Activated CD4-positive, alpha-beta T cell treated with anti-CD3 and anti-CD28 coated beads, Interleukin-2, Interleukin-6, amounts not matched to agents 100 ng/mL and 50 ng/mL, durations not matched to agents 16 hours and 8 hours (primary cell): ENCODE measurements at regions not wholly inside any gene's neighbourhood (a gene's known extent, or its start where the extent isn't known, plus 50 kb on each side); places are given as distances from the start of the nearest gene placed in this dataset.

Experiments
- DNase-seq: peaks from one replicate; pipeline ENCODE4 v3.0.0-alpha.2; 2020

DNA sequence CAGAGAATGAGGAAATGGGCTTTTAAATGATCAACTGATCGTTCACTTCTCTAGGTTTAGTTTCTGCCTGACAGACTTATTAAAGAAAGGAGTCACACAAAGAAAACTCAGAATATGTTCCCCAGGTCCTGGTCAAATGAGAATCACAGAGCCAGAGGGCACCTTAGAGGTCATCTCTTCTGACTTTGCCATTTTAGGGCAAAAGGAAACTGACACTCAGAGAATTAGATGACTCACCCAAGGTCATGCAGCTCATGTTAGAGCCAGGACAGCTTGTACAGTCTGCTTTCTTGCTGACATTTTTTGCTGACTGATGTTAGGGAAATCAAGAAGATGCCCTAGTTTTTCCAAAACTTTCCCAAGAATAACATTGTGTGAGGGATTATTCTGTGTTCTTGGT lies 312.7 kb upstream of the SP8 start:
- DNase-seq: no peak

DNA sequence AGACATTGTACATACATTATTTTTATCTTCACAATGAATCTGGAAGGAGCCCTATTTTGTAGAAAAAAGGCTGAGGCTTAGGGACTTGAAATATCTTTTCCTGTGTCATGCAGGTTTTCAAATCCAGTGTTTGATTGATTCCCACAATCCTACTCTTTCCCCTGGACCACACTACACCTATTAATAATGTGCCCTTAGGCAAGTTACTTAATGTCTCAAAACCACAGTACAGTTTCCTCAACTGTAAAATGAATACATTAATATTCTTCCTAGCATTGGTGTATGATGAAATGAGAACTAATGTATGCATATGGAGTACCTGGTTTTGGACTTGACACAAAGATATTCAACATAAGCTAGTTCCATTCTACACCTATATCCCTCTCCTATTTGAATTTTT lies 313.3 kb upstream of the SP8 start:
- no peak for DNase-seq

DNA sequence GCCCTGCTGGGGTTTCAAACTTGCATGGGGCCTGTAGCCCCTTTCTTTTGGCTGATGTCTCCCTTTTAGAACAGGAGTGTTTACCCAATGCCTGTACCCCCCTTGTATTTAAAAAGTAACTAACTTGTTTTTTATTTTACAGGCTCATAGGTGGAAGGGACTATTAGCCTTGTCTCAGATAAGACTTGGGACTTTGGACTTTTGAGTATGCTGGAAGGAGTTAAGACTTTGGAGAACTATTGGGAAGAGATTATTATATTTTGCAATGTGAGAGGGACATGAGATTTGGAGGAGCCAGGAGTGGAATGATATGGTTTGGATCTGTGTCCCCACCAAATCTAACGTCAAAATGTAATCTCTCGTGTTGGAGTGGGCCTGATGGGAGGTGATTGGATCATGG lies 314.9 kb upstream of the SP8 start:
- DNase-seq: no peak

DNA sequence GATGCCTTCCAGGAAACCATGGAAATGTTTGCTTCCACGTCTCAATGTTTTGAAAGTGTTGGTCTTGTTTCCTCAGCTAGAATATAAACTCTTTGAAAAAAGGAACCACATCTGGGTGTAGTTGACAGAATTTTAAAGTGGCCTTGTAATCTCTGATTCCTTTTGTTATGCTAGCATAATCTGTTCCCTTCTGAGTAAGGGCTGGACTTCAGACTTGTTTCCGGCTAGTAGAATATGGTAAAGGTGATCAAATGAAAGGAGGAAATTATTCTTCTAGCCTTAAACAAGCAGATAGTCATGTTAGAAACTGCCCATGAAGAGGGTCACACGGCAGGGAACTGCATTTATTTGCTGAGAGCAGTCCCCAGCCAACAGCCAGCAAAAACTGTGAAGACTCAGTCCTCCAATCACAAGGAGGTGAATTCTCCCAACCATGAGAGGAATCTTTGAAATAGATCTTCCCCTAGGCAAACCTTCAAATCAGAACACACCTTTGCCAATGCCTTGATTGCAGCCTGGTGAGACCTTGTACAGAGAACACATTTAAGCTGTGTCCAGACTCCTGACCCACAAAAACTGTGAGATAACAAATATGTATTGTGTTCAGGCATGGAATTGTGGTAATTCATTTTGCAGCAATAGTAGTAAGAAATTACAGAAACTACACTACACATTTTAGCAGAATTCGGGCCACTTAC lies 316.9 kb upstream of the SP8 start:
- DNase-seq: no peak

DNA sequence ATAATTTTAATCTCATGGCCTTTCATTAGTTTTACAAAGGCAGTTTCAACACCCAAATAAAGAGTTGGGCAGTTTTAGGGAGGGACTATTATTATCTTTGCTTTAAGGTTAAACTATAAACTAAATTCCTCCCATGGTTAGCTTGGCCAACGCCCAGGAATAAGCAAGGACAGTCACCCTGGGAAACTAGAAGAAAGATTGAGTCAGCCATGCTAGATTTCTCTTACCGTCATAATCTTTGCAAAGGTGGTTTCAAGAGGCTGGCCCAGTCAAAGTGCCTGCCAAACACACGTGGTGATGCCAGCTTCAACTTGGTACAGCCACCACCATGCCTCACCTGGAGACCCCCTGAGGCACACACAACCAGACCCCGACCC lies 317.4 kb upstream of the SP8 start:
- DNase-seq: no peak

DNA sequence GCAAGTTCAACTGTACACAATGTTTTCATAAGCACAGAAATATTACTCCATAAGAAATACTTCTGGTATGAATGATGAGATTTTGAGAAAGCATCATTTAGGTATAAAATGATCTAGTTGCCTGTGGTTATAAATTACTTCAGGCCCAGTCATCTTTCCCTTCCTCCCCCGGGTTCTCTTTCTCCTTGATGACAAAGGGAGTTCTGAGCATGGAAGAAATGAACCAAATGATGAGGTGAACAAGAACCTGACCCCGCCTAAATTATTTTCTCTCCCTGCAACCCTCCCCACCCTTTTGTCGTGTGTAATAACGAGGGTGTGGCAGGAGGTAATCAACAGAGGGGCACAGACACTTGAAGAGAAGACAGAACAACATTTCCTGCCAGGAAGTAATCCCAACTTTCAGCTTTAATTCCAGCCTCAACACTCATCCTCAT lies 319.6 kb upstream of the SP8 start:
- DNase-seq: no peak

DNA sequence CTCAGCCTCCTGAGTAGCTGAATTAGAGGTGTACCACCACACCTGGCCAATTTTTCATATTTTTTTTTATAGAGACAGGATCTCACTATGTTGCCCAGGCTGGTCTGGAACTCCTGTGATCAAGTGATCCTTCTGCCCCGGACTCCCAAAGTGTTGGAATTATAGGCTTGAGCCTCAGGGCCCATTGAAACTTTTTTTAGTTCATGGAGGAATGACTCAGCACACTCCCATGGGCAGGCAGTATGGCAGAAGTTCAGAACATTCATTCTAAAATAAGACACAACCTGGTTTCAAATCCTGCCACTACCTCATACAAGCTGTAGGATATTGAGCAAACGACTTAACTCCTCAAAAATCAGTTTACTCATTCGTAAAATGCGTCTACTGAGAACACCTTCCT lies 320.4 kb upstream of the SP8 start:
- no peak for DNase-seq

DNA sequence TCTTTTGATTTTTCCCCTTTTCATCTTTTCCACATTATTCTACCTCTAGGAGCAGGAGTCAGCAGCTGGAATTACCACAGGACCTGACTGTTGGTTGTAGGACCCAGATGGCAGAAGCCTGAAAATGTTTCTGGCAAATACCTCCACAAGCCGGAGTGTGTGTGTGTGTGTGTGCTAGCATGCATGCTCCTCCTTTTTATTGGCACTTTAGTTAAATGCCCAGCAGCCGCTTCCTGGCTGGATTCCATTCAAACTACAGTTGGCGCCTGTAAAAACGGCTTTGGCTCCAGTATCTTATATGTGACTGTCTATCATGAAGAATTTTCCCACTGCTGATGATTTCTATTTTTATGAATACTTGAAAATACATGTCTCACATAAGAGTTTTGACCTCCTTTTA lies 319.7 kb upstream of the SP4 start:
- no peak for DNase-seq

DNA sequence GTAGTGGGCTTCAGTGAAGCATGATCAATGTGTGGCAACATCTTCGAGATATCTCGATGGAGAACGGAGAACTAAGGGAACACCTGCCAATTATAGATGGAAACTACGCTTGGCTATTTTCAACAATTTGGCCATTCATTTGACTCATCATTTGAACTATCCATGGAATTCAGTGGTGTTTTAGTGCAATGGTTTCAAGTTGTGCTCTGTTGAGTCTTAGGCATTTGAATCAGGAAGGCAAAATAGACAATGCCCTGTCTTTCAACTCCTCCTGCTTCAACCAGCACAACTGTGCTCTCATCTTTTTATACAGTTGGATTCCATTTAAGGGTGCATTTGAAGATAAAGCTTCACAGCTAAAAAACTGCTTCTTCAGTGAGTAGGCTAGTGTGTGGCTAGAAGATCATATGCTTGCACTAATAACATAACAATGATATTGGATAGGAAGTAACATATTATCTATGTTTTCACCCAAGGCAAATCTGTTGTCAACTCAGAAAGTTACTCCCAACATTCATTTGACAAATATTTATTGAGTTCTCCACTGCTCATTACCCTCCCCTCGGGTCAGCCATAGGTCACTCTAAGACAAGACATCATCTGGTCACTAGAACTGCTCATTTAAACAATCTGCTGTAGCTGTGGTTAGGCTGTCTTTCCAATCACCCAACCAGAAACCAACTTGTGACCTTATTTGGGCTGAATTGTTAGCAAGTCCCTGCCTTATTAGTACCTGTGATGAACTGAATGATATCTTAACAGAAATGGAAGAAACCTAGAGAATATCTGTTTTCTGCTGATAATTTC lies 314.1 kb upstream of the SP4 start:
- no peak for DNase-seq

DNA sequence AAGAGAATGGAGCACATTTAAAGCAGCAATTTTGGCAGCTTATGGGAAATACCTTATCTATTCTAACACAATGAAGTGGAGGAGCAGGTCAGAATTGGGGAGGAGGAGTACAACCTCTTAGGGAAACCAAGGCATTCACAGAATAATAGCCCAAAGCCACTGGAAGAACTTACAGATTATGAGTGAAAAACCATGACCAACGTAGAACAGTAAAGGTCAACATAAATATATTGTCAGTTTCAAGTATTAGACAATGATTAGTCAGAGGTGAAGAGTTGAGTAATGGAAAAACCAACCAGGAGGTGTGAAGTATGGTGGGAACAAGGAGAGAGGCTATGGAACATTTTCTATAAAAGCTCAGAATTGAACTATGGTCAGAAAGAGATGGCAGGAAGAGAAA lies 304.3 kb upstream of the SP4 start:
- DNase-seq: no peak

DNA sequence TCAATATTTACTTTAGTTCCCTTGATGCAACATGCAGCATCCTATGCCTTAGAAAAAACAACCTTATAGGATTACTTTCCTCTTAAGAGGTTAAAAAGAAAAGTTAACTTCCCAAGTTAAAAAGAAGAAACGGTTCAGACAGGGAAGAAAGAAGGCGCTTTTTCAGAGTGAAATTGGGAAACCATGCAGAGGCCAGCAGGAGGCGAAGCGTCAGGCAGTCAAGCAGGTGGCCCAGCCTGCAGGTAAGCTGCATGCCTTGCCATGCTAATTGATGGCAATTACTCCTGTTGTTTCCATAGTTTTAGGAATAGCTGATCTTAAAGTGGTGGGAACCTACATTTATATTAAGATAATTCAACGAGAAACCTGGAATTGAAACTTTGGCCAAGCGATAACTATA lies 302.6 kb upstream of the SP4 start:
- no peak for DNase-seq

DNA sequence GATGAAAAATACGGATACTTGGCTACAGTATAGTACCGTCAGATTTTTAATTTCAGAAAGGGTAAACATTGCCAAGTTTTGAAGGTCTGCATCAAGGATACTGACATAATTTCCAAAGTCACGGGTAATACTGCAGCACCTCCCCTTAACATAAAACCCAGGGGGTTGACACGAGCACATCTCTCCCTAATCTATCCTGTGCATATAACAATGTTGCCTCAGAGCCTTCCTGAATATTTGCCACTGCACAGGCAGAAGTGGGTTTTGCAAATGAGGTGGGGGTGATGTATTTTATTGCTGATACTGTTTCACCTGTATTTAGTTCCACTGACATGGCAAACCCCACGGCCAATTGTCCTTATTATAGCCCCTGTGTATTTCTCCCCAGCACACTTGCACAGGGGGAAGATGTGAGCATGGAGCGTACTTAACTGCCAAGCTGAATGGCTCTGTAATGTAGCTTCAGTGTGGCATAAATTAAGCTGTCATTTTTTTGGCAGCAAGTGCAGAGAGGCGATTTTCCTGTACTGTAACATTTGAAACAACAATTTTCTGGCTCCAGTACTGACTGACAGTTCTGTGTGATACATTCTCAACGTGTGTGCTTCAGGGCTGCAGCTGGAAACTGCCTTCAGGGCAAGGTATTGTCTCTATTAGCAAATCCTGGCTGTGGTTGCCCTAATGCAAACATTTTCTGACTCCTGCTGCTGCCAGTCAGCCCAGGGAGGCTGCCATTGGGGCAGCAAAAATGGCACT lies 299.6 kb upstream of the SP4 start:
- no peak for DNase-seq

DNA sequence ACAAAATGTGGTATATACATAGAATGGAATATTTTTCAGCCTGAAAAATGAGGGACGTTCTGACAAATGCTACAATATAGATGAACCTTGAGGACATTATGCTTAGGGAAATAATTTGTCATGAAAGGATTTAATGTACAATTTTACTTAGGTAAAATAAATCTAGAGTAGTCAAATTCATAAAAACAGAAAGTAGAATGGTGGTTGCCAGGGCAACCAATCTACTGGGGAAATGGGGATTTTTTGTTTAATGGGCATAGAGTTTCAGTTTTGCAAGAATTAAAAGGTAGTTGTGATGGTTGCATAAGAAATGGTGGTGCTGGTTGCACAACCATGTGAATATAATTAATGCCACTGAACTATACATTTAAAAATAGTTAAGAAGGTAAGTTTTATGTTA lies 296.0 kb upstream of the SP4 start:
- DNase-seq: no peak

DNA sequence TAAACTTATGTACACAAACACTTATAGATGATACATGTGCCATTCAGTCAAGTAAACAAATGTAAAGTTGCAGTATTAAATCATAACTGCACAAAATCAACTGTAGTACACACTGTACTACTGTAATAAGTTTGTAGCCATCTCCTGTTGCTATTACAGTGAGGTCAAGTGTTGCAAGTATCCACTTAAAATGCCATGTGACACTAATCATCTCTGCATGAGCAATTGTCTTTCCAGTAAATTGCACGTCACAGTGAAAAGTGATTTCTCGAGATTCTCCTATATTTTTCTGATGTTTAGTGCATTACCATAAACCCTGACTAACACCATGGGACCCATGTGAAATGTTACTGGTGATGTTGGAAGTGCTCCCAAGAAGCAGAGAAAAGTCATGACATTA lies 293.3 kb upstream of the SP4 start:
- DNase-seq: no peak

DNA sequence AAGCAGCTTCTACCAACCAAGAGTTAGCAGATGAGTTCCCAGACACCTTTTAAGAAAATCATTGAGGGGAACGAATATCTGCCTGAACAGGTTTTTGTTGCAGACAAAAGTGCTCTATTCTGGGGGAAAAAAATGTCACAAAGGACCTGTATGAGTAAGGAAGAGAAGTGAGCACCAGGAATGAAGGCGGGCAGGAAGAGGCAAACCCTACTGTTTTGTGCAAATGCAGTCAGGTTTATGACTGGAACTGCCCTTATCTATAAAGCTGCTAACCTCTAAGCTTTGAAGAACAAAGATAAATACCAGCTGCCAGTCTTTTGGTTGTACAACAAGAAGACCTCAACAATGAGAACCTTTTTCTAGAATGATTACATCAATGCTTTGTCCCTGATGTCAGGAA lies 292.4 kb upstream of the SP4 start:
- no peak for DNase-seq

DNA sequence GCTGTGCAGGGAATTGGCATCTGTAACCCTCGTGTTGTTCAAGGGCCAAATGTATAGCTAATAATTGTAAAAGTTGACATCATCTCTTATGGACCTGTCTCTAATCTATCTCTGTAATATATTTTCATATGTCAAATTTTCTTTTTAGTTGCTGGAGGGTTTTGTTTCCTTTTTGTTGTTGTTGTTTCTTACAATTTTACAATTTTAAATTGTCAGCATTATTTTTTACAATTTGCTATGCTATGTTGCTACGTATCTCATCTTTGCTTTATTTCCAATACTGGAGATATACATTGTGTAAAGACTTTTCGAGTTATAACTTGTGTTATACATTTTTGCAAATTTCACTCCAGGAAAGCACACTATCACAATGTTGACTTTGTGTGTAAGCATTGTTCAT lies 290.2 kb upstream of the SP4 start:
- DNase-seq: no peak

DNA sequence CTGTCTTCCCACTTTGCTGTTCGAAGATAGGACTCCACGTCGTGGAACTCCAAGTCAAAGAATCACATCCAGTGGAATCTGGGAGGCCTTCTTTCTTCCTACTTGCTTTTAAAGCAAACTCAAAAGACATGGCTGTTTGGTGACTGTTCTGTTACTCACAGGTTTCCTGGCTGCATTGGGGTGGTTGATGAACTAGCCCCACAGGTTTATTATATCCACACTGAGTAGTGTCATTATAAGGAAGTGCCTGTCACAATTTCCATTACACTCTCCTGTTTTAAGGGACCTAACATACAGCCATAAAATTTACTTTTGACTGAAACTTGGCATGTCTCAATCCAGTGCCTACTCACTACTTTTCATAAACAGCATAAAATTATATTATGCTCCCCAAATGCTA lies 287.3 kb upstream of the SP4 start:
- DNase-seq: no peak

DNA sequence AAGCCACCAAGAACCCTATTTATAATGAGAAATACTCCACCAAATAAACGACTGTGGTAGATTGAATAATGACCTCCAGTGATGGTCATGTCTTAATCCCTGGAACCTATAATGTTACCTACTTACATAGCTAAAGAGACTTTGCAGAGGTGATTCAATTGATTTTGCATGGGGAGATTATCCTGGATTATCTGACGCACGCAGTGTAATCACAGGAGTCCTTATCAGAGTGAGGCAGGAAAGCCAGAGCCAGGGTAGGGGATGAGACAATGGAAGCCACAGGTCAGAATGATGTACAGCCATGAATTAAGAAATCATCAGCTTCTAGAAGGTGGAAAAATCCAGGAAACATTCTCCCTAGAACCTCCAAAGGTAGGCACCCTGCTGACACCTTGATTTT lies 286.4 kb upstream of the SP4 start:
- no peak for DNase-seq

DNA sequence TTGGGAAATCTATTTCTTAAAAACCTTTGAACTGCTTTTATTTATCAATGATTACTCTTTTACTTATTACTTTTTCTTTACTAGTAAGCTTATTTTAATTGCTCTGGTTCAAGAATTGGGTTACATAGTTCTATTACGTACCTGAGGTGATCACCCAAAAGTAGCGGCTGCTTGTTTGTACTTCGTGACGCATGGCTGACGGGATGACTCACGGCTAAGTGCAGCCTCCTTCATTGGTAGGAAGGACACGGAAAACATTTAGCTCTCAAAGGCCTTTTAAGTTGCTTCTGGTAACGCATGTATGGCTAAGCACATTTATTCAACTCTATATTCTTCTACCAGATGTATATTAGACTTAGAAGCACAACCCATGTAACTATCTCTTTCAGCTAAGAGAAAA lies 285.8 kb upstream of the SP4 start:
- no peak for DNase-seq

DNA sequence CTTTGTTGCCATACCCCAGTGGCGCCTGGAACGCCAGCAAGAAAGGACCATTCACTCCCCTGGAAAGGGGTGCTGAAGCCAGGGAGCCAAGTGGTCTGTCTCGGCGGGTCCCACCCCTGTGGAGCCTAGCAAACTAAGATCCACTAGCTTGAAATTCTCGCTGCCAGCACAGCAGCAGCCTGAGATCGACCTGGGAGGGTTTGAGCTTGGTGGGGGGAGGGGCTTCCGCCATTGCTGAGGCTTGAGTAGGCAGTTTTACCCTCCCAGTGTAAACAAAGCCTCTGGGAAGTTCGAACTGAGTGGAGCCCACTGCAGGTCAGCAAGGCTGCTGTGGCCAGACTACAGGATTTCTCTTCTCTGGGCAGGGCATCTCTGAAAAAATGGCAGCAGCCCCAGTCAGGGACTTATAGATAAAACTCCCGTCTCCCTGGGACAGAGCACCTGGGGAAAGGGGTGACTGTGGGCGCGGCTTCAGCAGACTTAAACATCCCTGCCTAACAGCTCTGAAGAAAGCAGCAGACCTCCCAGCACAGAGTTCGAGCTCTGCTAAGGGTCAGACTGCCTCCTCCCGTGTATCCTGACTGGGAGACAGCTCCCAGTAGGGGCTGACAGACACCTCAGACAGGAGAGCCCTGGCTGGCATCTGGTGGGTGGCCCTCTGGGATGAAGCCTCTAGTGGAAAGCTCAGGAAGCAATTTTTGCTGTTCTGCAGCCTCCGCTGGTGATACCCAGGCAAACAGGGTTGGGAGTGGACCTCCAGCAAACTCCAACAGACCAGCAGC lies 281.1 kb upstream of the SP4 start:
- no peak for DNase-seq

DNA sequence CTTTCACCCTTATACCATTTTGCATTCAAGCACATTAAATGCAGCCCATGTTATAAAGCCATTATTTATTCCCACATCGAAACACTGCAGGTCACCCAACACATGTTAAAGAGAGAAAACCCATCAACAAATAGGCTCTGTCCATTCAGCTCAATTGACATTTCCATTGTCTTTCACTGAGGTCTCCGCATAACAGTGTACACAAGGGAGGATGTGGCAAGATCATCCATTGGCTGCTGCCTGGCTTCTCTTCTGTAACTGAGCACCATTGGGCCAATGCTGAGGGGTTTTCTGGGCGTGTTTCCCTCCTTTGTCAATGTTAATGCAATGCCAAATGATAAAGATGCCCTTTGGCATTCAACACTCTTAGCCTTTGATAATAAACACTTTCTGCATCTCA lies 278.1 kb upstream of the SP4 start:
- DNase-seq: no peak

DNA sequence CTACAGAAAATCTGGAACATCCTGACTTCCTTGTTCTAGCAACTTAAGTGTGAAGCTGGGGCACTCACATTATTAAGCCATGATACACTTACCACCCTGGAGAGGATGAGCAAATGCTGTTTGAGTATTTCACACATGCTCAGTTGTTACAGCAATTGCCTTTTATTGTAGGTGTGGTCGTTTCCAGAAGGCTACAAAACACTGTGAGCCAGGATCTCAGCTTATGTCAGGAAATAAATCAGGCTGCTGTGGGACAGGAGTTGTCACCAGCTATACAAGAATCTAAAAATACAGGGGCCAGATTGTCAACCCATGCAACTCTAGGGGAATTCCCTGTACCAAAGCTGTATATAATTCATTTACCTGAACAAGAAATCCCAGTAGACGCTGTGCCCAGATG lies 273.3 kb upstream of the SP4 start:
- no peak for DNase-seq

DNA sequence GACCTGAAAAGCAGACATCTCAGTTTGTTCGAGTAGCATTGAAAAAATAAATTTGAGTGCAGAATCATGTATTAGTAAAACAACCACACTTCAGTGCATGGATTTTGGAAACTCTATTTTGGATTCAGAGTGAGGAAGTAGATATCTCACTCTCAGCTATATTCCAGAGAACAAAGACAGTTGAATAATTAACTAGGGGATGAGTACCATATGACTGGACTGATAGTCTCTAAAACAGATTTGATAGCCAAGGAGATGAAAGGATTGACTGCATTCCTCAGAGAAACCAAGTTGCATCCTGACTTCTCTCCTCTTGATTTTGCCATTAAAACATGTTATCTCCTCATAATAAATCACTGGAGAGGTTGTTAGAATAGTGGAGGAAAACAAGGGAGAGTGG lies 268.4 kb upstream of the SP4 start:
- no peak for DNase-seq
